ENCODE measurements at regions not wholly inside any gene's neighbourhood (a gene's known extent, or its start where the extent isn't known, plus 50 kb on each side); places are given as distances from the start of the nearest gene placed in this dataset.
"Not testable (repeated sequence)": the region's sequence is repeated elsewhere in the genome, so short reads cannot be mapped to it uniquely, and the experiment has no call there.

- no peak for FAIRE-seq
- DNase-seq (ENCODE audit: low spot score) = no peak
These were observed 668.3 kb downstream of the UQCRFS1 start for GRCh38 chr19:28544451-28545261.

DNA sequence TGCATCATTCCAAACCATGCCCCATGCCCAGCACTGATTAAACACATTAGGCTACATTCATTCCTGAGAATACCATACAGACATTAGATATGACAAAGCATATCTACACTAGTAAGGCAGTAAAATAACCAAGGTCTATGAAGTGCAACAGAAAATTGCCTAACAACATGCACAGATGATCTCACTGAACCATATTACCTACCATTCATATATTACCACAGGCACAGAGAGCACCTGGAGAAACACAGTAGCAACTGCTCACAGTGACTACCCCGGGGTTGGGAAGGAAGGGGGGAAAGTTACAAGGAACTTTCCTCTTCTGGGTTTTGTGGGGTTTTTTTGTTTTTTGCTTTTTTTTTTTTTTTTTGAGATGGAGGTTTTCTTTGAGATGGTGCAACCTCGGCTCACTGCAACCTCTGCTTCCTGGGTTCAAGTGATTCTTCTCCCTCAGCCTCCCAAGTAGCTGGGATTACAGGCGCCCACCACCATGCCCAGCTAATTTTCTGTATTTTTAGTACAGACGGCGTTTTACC lies 669.6 kb downstream of the UQCRFS1 start:
- DNase-seq (ENCODE audit: low spot score) (no peak), FAIRE-seq (peak; percentile 81)

DNA sequence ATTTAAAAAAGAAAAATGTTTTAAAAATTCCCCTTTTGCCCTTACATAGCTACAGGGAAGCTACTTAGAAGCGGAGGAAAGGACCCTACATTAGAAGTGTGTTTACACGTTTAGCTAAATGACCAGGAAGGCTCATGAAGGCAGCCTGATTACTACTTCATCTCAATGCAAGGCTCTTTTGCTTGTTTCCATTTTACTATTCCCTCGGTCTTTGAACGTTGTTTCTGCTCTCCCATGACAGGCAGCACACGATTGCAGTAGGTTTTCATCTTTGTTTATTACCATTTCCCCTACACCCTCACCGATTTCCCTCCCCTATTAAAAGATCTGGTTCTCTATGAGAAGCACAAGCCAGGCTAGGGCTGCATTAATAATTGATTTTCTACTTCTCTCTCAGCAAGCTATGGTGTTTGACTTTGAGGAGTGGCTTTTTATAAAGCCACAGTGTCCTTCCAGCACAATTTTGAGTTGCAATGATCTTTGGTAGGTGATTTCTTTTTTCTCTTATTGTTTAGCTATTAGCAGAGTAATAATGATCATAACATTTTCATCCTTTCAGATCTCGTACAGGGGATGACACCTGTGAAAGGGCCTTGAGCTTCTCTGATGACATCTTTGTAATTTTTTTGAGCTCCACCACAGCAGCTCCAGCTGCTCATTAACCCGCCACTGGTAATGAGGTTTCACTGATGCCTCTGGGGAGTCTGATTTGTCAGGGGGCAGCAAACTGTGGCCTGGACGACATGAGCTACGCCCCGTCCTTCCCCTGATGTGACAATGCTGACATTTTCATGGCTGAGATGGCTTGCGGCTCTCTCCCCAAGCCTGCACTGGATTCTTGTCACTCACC lies 670.3 kb downstream of the UQCRFS1 start:
- DNase-seq (ENCODE audit: low spot score) = no peak
- FAIRE-seq = no peak

DNA sequence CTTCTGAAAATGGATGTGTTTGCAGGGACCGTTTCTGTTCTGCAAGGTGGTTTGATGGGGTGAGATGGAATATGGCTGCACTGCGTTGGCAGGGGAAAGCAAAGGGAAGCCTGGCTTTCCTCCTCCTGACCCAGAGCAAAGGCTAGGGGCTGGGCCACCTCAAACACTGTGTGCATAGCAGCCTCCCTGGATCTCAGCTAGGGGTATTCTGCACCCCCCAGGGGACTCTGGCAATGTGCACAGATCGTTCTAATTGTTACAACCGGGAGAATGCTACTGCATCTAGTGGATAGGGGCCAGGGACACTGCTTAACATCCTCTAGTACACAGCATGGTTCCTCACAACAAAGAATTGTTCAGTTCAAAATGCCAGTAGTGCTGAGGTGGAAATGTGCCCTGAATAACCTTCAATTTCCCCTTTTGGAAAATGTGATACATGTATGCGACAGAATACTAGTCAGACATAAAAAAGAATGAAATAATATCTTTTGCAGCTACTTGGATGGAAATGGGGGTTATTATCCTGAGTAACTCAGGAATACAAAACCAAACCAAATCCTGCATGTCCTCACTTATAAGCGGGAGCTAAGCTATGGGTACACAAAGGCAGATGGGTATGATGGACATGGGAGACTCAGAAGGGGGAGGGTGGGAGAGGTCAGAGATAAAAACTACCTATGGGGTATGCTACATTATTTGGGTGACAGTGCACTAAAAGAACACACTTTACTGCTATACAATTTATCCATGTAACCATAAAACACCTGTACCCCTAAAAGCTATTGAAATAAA lies 671.2 kb downstream of the UQCRFS1 start:
- DNase-seq (ENCODE audit: low spot score) = no peak
- FAIRE-seq = peak; percentile 85

GRCh38 chr19:28541029-28541428 lies 671.9 kb downstream of the UQCRFS1 start:
- no peak for DNase-seq (ENCODE audit: low spot score)
- FAIRE-seq = peak; percentile 32

GRCh38 chr19:28540385-28540784 lies 672.6 kb downstream of the UQCRFS1 start:
- FAIRE-seq; DNase-seq (ENCODE audit: low spot score): not testable (repeated sequence)

GRCh38 chr19:28539759-28540158 lies 673.2 kb downstream of the UQCRFS1 start:
- no peak for DNase-seq (ENCODE audit: low spot score)

GRCh38 chr19:28538579-28538978 lies 674.4 kb downstream of the UQCRFS1 start:
- FAIRE-seq; DNase-seq (ENCODE audit: low spot score): not testable (repeated sequence)

More at GRCh38 chr19:28539759-28540158, 673.2 kb downstream of the UQCRFS1 start:
- FAIRE-seq = no peak

- DNase-seq (ENCODE audit: low spot score) (no peak), FAIRE-seq (no peak)
These were observed 675.1 kb downstream of the UQCRFS1 start for GRCh38 chr19:28537896-28538295.

DNA sequence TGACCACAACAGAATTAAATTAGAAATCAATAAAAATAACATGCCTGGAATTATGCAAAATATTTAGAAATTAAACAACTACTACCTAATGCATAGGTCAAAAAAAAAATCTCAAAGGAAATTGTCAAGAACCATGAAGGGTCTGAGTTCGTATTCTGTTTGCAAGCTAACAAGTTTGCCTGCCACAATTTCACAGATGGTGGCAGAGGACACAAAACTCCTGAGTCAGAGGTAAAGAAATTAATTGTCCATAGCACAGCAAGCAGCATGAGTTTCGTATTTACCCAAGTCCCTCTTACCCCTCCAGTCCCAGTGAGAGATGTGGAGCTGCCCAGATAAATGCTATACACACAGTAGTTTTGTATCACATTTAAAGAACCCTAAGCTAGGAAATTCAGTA lies 675.9 kb downstream of the UQCRFS1 start:
- FAIRE-seq (no peak), DNase-seq (ENCODE audit: low spot score) (no peak)

DNA sequence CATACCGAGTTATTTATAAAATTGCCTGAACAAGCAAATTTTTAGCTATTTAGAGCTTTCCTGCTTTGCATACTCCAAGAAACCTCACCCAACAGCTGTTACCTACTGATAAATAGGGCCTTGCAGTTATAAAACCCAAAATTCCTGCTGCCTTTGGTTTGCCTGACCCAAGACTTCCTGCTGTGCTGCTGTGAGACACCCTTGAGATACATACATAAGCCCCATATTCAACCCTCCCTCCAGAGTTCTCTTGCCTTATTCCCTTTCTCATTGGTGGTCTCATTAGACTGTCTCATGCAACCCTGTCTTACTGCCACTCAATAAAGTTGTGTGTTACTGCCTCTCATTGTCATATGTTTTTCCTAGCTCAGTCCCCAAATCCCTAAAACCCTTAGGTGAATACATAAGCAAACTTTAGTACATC lies 677.6 kb downstream of the UQCRFS1 start:
- DNase-seq (ENCODE audit: low spot score) (no peak), FAIRE-seq (peak; percentile 13)

DNA sequence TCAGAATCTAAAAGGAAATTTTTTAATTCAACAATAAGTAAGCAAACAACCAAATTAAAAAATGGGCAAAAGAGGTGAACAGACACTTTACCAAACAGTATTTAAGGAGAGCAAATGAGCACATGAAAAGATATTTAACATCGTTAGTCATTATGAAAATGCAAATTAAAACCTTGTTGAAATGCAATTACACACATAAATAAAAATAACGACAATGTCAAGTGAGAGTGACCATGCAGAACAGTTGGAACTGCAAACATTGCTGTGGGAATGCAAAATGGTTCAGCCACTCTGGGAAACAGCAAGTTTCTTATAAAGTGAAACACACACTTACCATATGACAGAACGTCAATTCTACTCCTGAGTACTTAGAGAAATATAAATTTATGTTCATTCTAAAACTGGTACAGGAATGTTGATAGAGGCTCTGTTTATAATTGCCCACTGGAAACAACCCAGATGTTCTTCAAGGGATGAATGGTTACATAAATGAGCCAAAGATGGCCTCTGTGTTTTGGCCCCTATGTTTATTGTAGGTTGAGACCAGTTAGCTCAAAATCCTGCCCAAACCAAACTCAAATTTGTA lies 678.1 kb downstream of the UQCRFS1 start:
- no peak for DNase-seq (ENCODE audit: low spot score)

GRCh38 chr19:28532765-28533341 lies 680.1 kb downstream of the UQCRFS1 start:
- DNase-seq (ENCODE audit: low spot score) (no peak), FAIRE-seq (no peak)

More for the DNA sequence above, 678.1 kb downstream of the UQCRFS1 start:
- FAIRE-seq = peak; percentile 23

GRCh38 chr19:28531979-28532378 lies 681.0 kb downstream of the UQCRFS1 start:
- DNase-seq (ENCODE audit: low spot score) = no peak
- FAIRE-seq = no peak

DNA sequence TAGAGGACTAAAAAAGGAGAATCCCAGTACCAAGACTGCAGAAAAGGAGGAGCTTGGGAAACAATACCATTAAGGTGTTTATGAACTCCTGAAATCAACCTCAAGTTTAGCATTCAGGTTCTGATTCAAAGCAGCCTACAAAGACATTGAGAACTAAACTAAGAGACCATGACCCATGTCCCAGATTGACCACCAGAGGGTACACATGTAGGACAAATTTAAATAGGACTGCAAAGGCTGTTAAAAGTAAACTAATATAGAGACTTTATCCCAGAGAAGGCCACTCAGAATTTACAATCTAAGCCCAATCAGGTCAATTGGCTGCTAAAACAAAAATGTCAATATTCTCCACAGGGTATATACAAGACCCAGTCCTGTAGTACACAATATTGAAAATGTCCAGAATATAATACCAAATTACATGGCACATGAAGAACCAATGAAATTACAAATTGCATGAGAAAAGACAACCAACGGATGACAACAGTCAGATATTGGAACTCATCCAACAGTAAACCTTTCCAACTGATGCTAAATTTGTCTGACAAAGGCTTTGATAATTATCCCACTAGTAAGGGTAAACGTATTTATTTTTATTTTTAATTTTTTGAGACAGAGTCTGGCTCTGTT lies 682.4 kb downstream of the UQCRFS1 start:
- no peak for FAIRE-seq
- DNase-seq (ENCODE audit: low spot score) = no peak

GRCh38 chr19:28526038-28526437 lies 686.9 kb downstream of the UQCRFS1 start:
- FAIRE-seq (no peak), DNase-seq (ENCODE audit: low spot score) (no peak)

DNA sequence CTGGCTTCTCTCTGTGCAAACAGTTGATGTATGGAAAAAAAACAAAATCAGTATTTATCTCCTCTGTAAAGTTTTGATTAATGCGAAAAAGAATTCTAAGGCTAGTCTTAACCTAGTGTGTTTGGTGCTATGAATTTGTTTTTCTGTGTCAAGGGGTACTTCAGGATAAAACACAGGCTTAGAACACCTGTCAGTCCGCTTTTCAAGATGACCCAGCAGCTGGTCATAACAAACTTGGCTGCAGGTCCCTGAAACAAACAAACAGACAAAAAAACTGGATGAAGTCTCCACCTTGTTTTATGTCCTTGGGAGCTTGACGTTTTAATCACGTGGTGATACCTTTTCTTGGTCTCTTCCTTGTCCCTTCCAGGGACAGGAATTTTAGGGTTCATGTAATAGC lies 689.3 kb downstream of the UQCRFS1 start:
- FAIRE-seq (no peak), DNase-seq (ENCODE audit: low spot score) (no peak)

- no peak for DNase-seq (ENCODE audit: low spot score)
- FAIRE-seq = no peak
These were observed 690.4 kb downstream of the UQCRFS1 start for GRCh38 chr19:28522545-28522922.

- peak; percentile 59 for FAIRE-seq
These were observed 691.1 kb downstream of the UQCRFS1 start for GRCh38 chr19:28521614-28522544.

More at GRCh38 chr19:28521614-28522544, 691.1 kb downstream of the UQCRFS1 start:
- no peak for DNase-seq (ENCODE audit: low spot score)

Data from urothelium cell line (cell line).